Osteocyte (in vitro differentiated cells): ENCODE measurements at regions not wholly inside any gene's neighbourhood (a gene's known extent, or its start where the extent isn't known, plus 50 kb on each side); places are given as distances from the start of the nearest gene placed in this dataset.

Experiments used
- DNase-seq: peaks from one replicate; pipeline ENCODE4 v3.0.0; 2021; ENCODE audit warnings: mixed read lengths; ENCODE audit not compliant: unreplicated experiment; ENCODE audit errors: extremely low spot score
- H3K27ac Mint-ChIP-seq: one replicate; pipeline ENCODE4 v1.8.0; 2021; ENCODE audit warnings: mild to moderate bottlenecking, mixed read lengths; ENCODE audit not compliant: unreplicated experiment
- H3K27me3 Mint-ChIP-seq: one replicate; pipeline ENCODE4 v1.8.0; 2021; ENCODE audit warnings: mixed read lengths; ENCODE audit not compliant: unreplicated experiment
- H3K36me3 Mint-ChIP-seq: one replicate; pipeline ENCODE4 v1.8.0; 2021; ENCODE audit warnings: mixed read lengths; ENCODE audit not compliant: unreplicated experiment
- H3K4me1 Mint-ChIP-seq: one replicate; pipeline ENCODE4 v1.8.0; 2021; ENCODE audit warnings: mixed read lengths; ENCODE audit not compliant: unreplicated experiment
- H3K4me3 Mint-ChIP-seq: one replicate; pipeline ENCODE4 v1.8.0; 2021; ENCODE audit warnings: mild to moderate bottlenecking, moderate library complexity, mixed read lengths; ENCODE audit not compliant: unreplicated experiment
- H3K9me3 Mint-ChIP-seq: one replicate; pipeline ENCODE4 v1.8.0; 2021; ENCODE audit warnings: mixed read lengths; ENCODE audit not compliant: unreplicated experiment
- TF ChIP-seq, protein P1 (sequence below): fragments of 200-600 bp; sonication (generic); IDR thresholded peaks from 2 replicates; pipeline ENCODE4 v1.5.0; 2021; ENCODE audit warnings: antibody characterized with exemption, mild to moderate bottlenecking, moderate library complexity

DNA sequence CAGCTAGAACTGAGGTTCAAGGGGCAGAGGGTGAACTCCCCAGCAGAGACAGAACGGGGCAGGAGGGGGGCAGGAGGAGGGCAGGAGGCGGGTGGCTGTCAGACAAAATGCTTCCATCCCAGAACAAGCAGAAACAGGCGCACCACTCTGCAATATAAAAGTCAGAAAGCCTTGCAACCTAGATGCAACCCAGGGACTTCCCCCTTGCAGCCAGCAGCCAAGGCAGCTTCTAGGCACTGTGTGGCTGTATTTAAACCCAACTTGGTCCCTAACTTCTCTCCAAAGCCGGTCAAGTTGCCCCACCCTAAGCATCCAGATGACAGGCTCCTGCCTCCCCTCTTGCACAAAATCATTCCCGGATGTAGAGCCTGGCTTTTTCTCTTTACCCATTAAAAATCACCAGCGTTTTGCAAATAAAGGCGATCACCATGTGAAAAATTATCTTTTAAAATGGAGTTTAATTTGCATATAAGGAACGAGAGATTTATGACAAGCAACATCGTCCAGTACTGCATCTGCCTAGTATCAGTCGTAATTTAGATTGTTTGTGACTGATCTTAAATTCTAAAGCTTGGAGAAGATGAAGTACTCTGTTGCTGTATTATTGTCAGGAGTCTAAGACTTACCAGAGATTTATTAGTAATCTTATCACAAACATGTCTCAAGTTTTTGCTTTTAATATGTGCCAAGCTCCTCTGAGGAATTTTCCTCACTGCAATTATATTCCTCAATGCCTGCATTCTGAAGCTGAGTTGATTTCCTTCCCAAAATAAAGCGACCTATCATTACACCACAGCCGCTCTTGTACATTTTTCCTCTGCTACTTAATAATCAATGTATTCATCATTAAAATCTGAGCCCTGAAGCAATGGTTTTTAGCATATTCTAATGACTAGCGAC lies 307.1 kb upstream of the ZNF507 start:
- no peak for DNase-seq

DNA sequence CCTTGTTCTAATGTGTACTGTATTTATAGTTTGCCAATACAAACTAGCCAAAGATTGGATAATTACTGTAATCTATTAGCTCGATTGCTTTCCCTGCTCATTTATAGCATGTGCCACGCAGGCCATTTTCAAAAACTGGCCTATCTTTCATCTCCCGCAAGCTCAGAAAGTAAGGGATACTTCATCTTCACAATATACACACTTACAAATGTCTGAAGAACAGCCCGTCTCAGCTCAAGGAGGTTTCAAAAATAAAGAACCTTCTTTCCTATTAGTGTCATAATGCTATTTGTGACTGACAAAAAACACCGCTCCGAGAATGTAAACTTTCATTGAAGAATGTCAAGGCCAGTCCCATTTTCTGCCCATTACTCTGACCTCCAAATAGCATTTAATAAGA lies 306.4 kb upstream of the ZNF507 start:
- Mint-ChIP-seq H3K4me3 (no peak overlapping the region), H3K9me3 (no peaks in the 10 kb centered on the region), H3K36me3 (no peaks in the 10 kb centered on the region), H3K4me1 (peaks cover 3% of the 10 kb centered on the region), H3K27me3 (peaks cover 4% of the 10 kb centered on the region), H3K27ac (no peak overlapping the region)
- TF ChIP-seq, protein P1, sequence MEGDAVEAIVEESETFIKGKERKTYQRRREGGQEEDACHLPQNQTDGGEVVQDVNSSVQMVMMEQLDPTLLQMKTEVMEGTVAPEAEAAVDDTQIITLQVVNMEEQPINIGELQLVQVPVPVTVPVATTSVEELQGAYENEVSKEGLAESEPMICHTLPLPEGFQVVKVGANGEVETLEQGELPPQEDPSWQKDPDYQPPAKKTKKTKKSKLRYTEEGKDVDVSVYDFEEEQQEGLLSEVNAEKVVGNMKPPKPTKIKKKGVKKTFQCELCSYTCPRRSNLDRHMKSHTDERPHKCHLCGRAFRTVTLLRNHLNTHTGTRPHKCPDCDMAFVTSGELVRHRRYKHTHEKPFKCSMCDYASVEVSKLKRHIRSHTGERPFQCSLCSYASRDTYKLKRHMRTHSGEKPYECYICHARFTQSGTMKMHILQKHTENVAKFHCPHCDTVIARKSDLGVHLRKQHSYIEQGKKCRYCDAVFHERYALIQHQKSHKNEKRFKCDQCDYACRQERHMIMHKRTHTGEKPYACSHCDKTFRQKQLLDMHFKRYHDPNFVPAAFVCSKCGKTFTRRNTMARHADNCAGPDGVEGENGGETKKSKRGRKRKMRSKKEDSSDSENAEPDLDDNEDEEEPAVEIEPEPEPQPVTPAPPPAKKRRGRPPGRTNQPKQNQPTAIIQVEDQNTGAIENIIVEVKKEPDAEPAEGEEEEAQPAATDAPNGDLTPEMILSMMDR, result no peak
- no peak for DNase-seq

More for the DNA sequence above, 307.1 kb upstream of the ZNF507 start:
- H3K4me1 Mint-ChIP-seq, result peaks cover 3% of the 10 kb centered on the region
- TF ChIP-seq, protein P1, result no peak
- no peak overlapping the region for H3K4me3 Mint-ChIP-seq
- H3K9me3 Mint-ChIP-seq, result no peaks in the 10 kb centered on the region
- H3K27me3 Mint-ChIP-seq, result peaks cover 4% of the 10 kb centered on the region
- no peak overlapping the region for H3K27ac Mint-ChIP-seq
- H3K36me3 Mint-ChIP-seq, result no peaks in the 10 kb centered on the region

DNA sequence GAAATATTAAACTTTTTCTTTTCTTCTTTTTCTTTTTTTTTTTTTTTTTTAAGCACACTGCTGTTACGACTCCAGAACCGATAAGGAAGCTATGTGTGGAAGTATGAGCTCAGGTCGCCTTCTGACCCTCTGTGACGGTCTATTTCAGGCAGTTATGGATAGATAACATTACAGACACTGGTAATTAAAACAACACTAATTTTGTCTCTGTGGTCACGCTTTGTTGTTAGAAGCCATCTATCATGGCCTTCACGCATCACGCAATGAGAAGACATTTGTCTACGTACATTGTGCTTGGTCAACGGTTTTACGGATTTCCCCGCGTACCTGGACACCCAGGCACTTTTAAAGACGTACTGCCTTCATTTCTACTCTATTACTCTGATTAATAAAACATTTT lies 306.0 kb upstream of the ZNF507 start:
- no peak overlapping the region for H3K4me3 Mint-ChIP-seq
- TF ChIP-seq, protein P1, result no peak
- H3K9me3 Mint-ChIP-seq, result no peaks in the 10 kb centered on the region
- peaks cover 4% of the 10 kb centered on the region for H3K27me3 Mint-ChIP-seq
- no peak for DNase-seq
- no peak overlapping the region for H3K27ac Mint-ChIP-seq
- no peaks in the 10 kb centered on the region for H3K36me3 Mint-ChIP-seq
- H3K4me1 Mint-ChIP-seq, result peaks cover 3% of the 10 kb centered on the region

DNA sequence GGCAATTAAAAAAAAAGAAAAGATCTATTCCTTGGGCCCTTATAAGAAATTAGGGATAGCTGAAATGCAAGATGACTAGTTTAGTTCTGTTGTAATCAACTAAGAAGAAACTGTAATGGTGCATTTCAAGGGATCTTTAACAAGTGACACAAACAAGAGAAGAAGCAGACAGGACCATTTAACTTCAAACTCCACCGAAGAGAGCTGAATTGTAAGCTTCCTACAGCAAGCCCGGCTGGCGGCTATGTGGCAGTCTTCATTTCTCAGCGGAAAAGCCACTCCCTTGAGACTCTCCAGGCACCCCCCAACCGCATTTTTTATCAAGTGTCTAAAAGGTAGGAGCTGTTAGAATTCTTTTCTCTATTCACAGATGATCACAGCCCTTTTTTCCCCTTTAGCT lies 305.2 kb upstream of the ZNF507 start:
- no peaks in the 10 kb centered on the region for H3K9me3 Mint-ChIP-seq
- no peaks in the 10 kb centered on the region for H3K36me3 Mint-ChIP-seq
- peaks cover 4% of the 10 kb centered on the region for H3K27me3 Mint-ChIP-seq
- DNase-seq, result no peak
- peaks cover 3% of the 10 kb centered on the region for H3K4me1 Mint-ChIP-seq
- no peak overlapping the region for H3K4me3 Mint-ChIP-seq
- no peak overlapping the region for H3K27ac Mint-ChIP-seq
- TF ChIP-seq, protein P1, result no peak

DNA sequence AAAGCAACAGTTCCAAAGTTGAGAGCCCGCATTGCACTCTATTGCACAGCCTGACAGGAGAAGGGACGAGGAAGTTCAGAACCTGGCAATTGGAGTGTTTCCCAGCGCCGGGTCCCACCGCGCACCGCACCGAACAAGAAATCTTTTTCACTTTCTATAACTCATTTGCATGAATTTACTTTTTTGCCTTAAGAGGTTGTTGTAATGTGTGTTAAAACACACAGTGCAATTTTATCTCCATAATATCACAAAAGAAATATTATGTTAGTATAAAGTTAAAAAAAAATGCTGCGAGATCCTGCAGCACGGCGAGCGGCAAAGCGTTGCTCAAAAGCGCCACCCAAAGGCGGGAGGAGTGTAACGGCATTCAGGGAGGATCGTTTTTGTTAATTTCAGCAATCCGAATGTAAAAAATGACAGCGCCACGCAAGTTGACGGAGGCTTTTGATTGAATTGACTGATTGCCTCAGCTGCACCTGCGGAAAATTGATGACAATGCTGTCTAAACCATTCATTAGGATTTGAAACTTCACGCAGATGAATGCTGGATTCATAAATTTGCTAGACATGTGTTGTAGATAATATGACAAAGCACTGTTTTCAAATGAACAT lies 303.6 kb upstream of the ZNF507 start:
- peaks cover 4% of the 10 kb centered on the region for H3K27me3 Mint-ChIP-seq
- TF ChIP-seq, protein P1, result peak; percentile 67
- no peak overlapping the region for H3K27ac Mint-ChIP-seq
- no peak for DNase-seq
- H3K4me1 Mint-ChIP-seq, result peaks cover 3% of the 10 kb centered on the region
- H3K9me3 Mint-ChIP-seq, result no peaks in the 10 kb centered on the region
- peak overlapping the region; percentile 40 for H3K4me3 Mint-ChIP-seq
- H3K36me3 Mint-ChIP-seq, result no peaks in the 10 kb centered on the region
